H9 (cell line): ENCODE measurements at regions not wholly inside any gene's neighbourhood (a gene's known extent, or its start where the extent isn't known, plus 50 kb on each side); places are given as distances from the start of the nearest gene placed in this dataset.
A peak's percentile ranks its signal among the peaks of the same experiment; 100 is the strongest.

Experiments used
- DNase-seq: peaks from one replicate; pipeline ENCODE4 v3.0.0-alpha.2; 2017
- H2AFZ ChIP-seq: one replicate; pipeline ENCODE4 v1.6.1; 2013; ENCODE audit warnings: mild to moderate bottlenecking, low read length, control low read depth, moderate library complexity
- H2AK5ac ChIP-seq: 2 replicates; pipeline ENCODE4 v1.6.1; 2013; ENCODE audit warnings: low read length, control low read depth, mixed read lengths; ENCODE audit not compliant: insufficient read length
- H2BK120ac ChIP-seq: one replicate; pipeline ENCODE4 v1.6.1; 2013; ENCODE audit warnings: low read depth, mild to moderate bottlenecking, low read length, control low read depth, inconsistent platforms; ENCODE audit not compliant: poor library complexity, severe bottlenecking
- H2BK12ac ChIP-seq: 2 replicates; pipeline ENCODE4 v1.6.1; 2013; ENCODE audit warnings: low read length, control low read depth, mixed read lengths, low read depth; ENCODE audit not compliant: insufficient read length
- H2BK15ac ChIP-seq: 2 replicates; pipeline ENCODE4 v1.6.1; 2013; ENCODE audit warnings: low read depth, low read length, control low read depth
- H2BK20ac ChIP-seq: one replicate; pipeline ENCODE4 v1.6.1; 2013; ENCODE audit warnings: low read depth, mild to moderate bottlenecking, low read length, control low read depth, inconsistent platforms; ENCODE audit not compliant: poor library complexity, severe bottlenecking
- H2BK5ac ChIP-seq: 2 replicates; pipeline ENCODE4 v1.6.1; 2013; ENCODE audit warnings: low read length, control low read depth, mixed read lengths; ENCODE audit not compliant: insufficient read length
- H3K14ac ChIP-seq: 2 replicates; pipeline ENCODE4 v1.6.1; 2013; ENCODE audit warnings: low read length, control low read depth; ENCODE audit not compliant: insufficient read depth
- H3K18ac ChIP-seq: 2 replicates; pipeline ENCODE4 v1.6.1; 2013; ENCODE audit warnings: low read depth, mild to moderate bottlenecking, mixed read lengths, low read length, control low read depth; ENCODE audit not compliant: insufficient read length
- H3K23ac ChIP-seq: 2 replicates; pipeline ENCODE4 v1.6.1; 2013; ENCODE audit warnings: low read length, control low read depth, mixed read lengths, low read depth; ENCODE audit not compliant: insufficient read length
- H3K23me2 ChIP-seq: 2 replicates; pipeline ENCODE4 v1.6.1; 2013; ENCODE audit warnings: low read depth, mild to moderate bottlenecking, mixed read lengths, low read length, control low read depth; ENCODE audit not compliant: insufficient read length, poor library complexity, severe bottlenecking
- H3K27ac ChIP-seq: 2 replicates; pipeline ENCODE4 v1.5.1; 2013; ENCODE audit warnings: low read length, control low read depth, mixed read lengths, low read depth; ENCODE audit not compliant: insufficient read length
- H3K27me3 ChIP-seq: 2 replicates; pipeline ENCODE4 v1.6.1; 2013; ENCODE audit warnings: low read length, control low read depth, inconsistent platforms; ENCODE audit not compliant: insufficient read depth
- H3K4ac ChIP-seq: 2 replicates; pipeline ENCODE4 v1.6.1; 2013; ENCODE audit warnings: low read depth, mild to moderate bottlenecking, control low read depth, inconsistent platforms, low read length, moderate library complexity
- H3K4me1 ChIP-seq: 2 replicates; pipeline ENCODE4 v1.6.1; 2013; ENCODE audit warnings: low read length, control low read depth, inconsistent platforms; ENCODE audit not compliant: insufficient read depth
- H3K4me2 ChIP-seq: 2 replicates; pipeline ENCODE4 v1.6.1; 2013; ENCODE audit warnings: low read length, control low read depth, mixed read lengths; ENCODE audit not compliant: insufficient read length, insufficient read depth
- H3K56ac ChIP-seq: 2 replicates; pipeline ENCODE4 v1.6.1; 2013; ENCODE audit warnings: low read depth, mild to moderate bottlenecking, mixed read lengths, low read length, control low read depth; ENCODE audit not compliant: insufficient read length
- H3K79me1 ChIP-seq: 2 replicates; pipeline ENCODE4 v1.6.1; 2013; ENCODE audit warnings: low read depth, mild to moderate bottlenecking, moderate library complexity, low read length, control low read depth, inconsistent platforms; ENCODE audit not compliant: insufficient read depth, poor library complexity, severe bottlenecking
- H3K79me2 ChIP-seq: 2 replicates; pipeline ENCODE4 v1.6.1; 2013; ENCODE audit warnings: low read length, control low read depth, inconsistent platforms; ENCODE audit not compliant: insufficient read depth
- H3K9ac ChIP-seq: 2 replicates; pipeline ENCODE4 v1.6.1; 2013; ENCODE audit warnings: low read length, control low read depth, mixed read lengths; ENCODE audit not compliant: insufficient read length; ENCODE audit errors: extremely low read depth
- H3K9me3 ChIP-seq: one replicate; pipeline ENCODE4 v1.6.1; 2013; ENCODE audit warnings: low read depth, low read length, inconsistent platforms; ENCODE audit not compliant: control insufficient read depth
- H3T11ph ChIP-seq: one replicate; pipeline ENCODE4 v1.6.1; 2013; ENCODE audit warnings: mild to moderate bottlenecking, low read length, control low read depth, inconsistent platforms
- H4K20me1 ChIP-seq: one replicate; pipeline ENCODE4 v1.6.1; 2013; ENCODE audit not compliant: control insufficient read depth, insufficient read length, insufficient read depth
- H4K5ac ChIP-seq: 2 replicates; pipeline ENCODE4 v1.6.1; 2013; ENCODE audit warnings: low read depth, mild to moderate bottlenecking, mixed read lengths, low read length, control low read depth; ENCODE audit not compliant: insufficient read length
- H4K8ac ChIP-seq: replicated peaks from 2 replicates; pipeline ENCODE4 v1.6.1; 2013; ENCODE audit warnings: low read length, control low read depth, mixed read lengths, low read depth; ENCODE audit not compliant: insufficient read length
- H4K91ac ChIP-seq: 2 replicates; pipeline ENCODE4 v1.6.1; 2013; ENCODE audit warnings: low read depth, mild to moderate bottlenecking, moderate library complexity, mixed read lengths, low read length, control low read depth; ENCODE audit not compliant: insufficient read length
- H3K27ac Mint-ChIP-seq, 3 experiments: 2 replicates in 2 of 3; 3 replicates in 1 of 3; pipeline ENCODE4 v1.8.0; 2020 to 2021; ENCODE audit warnings: mixed read lengths in 3 of 3, mild to moderate bottlenecking in 1 of 3, moderate library complexity in 1 of 3
- H3K27me3 Mint-ChIP-seq: 2 replicates; pipeline ENCODE4 v1.8.0; 2021; ENCODE audit warnings: low read depth, mild to moderate bottlenecking, moderate library complexity, mixed read lengths
- H3K36me3 Mint-ChIP-seq, 3 experiments: 2 replicates in 2 of 3; 3 replicates in 1 of 3; pipeline ENCODE4 v1.8.0; 2020 to 2021; ENCODE audit warnings: low read depth in 3 of 3, mixed read lengths in 3 of 3; ENCODE audit not compliant: insufficient read depth in 1 of 3
- H3K4me1 Mint-ChIP-seq, 2 experiments: 2 replicates each; pipeline ENCODE4 v1.8.0; 2020; ENCODE audit warnings: mixed read lengths in 2 of 2
- H3K4me3 Mint-ChIP-seq, 2 experiments: 2 replicates in 1 of 2; 3 replicates in 1 of 2; pipeline ENCODE4 v1.8.0; 2020 to 2021; ENCODE audit warnings: mild to moderate bottlenecking in 2 of 2, mixed read lengths in 2 of 2, moderate library complexity in 1 of 2
- H3K9me3 Mint-ChIP-seq, 2 experiments: 2 replicates in 1 of 2; 3 replicates in 1 of 2; pipeline ENCODE4 v1.8.0; 2020; ENCODE audit warnings: mild to moderate bottlenecking in 2 of 2, mixed read lengths in 2 of 2, moderate library complexity in 1 of 2
- CTCF ChIP-seq: fragments of 200-600 bp; sonication (generic); conservative IDR thresholded peaks from 3 replicates; pipeline ENCODE4 v1.8.0; 2021; ENCODE audit warnings: antibody characterized with exemption, mild to moderate bottlenecking
- WGBS: extraction: QIAGEN DNeasy Blood & Tissue Kit; methylation state at CpG from one replicate; pipeline ENCODE4 v1.1.7; 2013; ENCODE audit warnings: missing lambda C conversion rate, low lambda C conversion rate, mixed read lengths; ENCODE audit not compliant: insufficient read length; ENCODE audit errors: extremely low coverage; 5-methylcytosine and 5-hydroxymethylcytosine counted together

- Histone ChIP-seq H3K4me1 (0 out of 2 replicates have a peak, but pooled peaks cover 2% of the 10 kb centered on the region), H2BK120ac (no peak overlapping the region), H4K8ac (no peak overlapping the region), H3K4me2 (no peak overlapping the region), H3T11ph (no peak overlapping the region), H3K23ac (no peak overlapping the region), H3K18ac (no peak overlapping the region), H3K27ac (no peak overlapping the region), H4K91ac (no peak overlapping the region), H2BK12ac (no peak overlapping the region), H4K5ac (no peak overlapping the region), H2BK5ac (no peak overlapping the region), H2BK20ac (no peak overlapping the region), H3K14ac (no peak overlapping the region), H3K79me2 (no peaks in the 10 kb centered on the region), H3K23me2 (no peaks in the 10 kb centered on the region), H4K20me1 (no peaks in the 10 kb centered on the region), H2AFZ (no peak overlapping the region), H3K79me1 (no peaks in the 10 kb centered on the region), H3K56ac (no peak overlapping the region), H2BK15ac (no peak overlapping the region), H3K9ac (no peak overlapping the region), H3K27me3 (no peaks in the 10 kb centered on the region), H3K4ac (no peak overlapping the region), H3K9me3 (no peaks in the 10 kb centered on the region), H2AK5ac (peak overlapping the region; percentile 69)
- no peak for TF ChIP-seq CTCF
- H3K4me1 Mint-ChIP-seq = peaks cover 6% of the 10 kb centered on the region in 2 experiments; a peak in 3 of 4 replicates
- H3K27me3 Mint-ChIP-seq = no peaks in the 10 kb centered on the region
- H3K36me3 Mint-ChIP-seq = no peaks in the 10 kb centered on the region
- WGBS = no CpG with 5 or more reads among the region's 7 CpGs
- H3K4me3 Mint-ChIP-seq = no peak overlapping the region
- no peaks in the 10 kb centered on the region for H3K9me3 Mint-ChIP-seq
- H3K27ac Mint-ChIP-seq = no peak overlapping the region
- DNase-seq = no peak
These were observed 372.7 kb downstream of the PSAT1 start for GRCh38 chr9:78669591-78669990.
